ENCODE measurements at regions not wholly inside any gene's neighbourhood (a gene's known extent, or its start where the extent isn't known, plus 50 kb on each side); places are given as distances from the start of the nearest gene placed in this dataset.

DNA sequence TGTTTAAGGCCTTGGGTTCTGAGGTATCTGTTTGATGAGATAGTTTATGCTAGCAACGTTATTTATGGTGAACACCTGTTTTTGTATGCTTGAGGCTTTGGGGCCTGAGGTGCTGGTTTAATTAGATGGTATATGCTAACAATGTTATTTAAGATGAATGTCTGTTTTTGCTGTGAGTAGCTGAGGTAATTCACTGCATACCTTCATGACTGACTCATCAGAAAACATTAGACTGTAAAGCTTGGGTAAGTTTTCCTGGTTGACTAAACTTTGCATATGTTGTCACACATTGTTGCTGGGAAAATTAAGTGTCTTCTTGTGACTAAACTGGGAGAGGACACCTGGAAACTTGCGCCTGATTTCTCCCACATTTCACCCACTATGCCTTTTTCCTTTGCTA is 1026.6 kb downstream of the RAPGEF2 start:
- TF ChIP-seq, protein P1, sequence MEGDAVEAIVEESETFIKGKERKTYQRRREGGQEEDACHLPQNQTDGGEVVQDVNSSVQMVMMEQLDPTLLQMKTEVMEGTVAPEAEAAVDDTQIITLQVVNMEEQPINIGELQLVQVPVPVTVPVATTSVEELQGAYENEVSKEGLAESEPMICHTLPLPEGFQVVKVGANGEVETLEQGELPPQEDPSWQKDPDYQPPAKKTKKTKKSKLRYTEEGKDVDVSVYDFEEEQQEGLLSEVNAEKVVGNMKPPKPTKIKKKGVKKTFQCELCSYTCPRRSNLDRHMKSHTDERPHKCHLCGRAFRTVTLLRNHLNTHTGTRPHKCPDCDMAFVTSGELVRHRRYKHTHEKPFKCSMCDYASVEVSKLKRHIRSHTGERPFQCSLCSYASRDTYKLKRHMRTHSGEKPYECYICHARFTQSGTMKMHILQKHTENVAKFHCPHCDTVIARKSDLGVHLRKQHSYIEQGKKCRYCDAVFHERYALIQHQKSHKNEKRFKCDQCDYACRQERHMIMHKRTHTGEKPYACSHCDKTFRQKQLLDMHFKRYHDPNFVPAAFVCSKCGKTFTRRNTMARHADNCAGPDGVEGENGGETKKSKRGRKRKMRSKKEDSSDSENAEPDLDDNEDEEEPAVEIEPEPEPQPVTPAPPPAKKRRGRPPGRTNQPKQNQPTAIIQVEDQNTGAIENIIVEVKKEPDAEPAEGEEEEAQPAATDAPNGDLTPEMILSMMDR (IDR thresholded peaks at IDR 0.05) = no peak
- TF ChIP-seq POLR2A (IDR thresholded peaks at IDR 0.05) = no peak
